HL-60 (cell line): ENCODE measurements at regions not wholly inside any gene's neighbourhood (a gene's known extent, or its start where the extent isn't known, plus 50 kb on each side); places are given as distances from the start of the nearest gene placed in this dataset.
A peak's percentile ranks its signal among the peaks of the same experiment; 100 is the strongest.

Source experiments
- DNase-seq, 2 experiments: peaks; one replicate each; pipeline ENCODE4 v3.0.0-alpha.2; 2010 to 2020; ENCODE audit warnings: low read depth in 1 of 2, low spot score in 1 of 2
- H3K27ac ChIP-seq: fragments of 250-450 bp; sonication (Bioruptor Pico); replicated peaks from 2 replicates; pipeline ENCODE4 v1.5.1; 2020; ENCODE audit warnings: mild to moderate bottlenecking, moderate library complexity
- H3K27me3 ChIP-seq: fragments of 250-450 bp; sonication (Bioruptor Pico); 2 replicates; pipeline ENCODE4 v1.5.1; 2021; ENCODE audit warnings: mild to moderate bottlenecking, moderate library complexity; ENCODE audit not compliant: insufficient read depth, poor library complexity, severe bottlenecking
- H3K4me3 ChIP-seq: replicated peaks from 2 replicates; pipeline ENCODE4 v1.5.1; 2011; ENCODE audit warnings: mild to moderate bottlenecking, control low read depth, low read length; ENCODE audit not compliant: insufficient read depth
- CTCF ChIP-seq: IDR thresholded peaks from one replicate; pipeline ENCODE4 v1.5.1; 2011; ENCODE audit warnings: low read length, control low read depth, inconsistent platforms; ENCODE audit not compliant: insufficient read depth
- GABPA ChIP-seq: IDR thresholded peaks from 2 replicates; pipeline ENCODE4 v1.6.1; 2012; ENCODE audit warnings: low read depth
- POLR2AphosphoS5 ChIP-seq: IDR thresholded peaks from 2 replicates; pipeline ENCODE4 v1.6.1; 2012; ENCODE audit warnings: low read depth
- REST ChIP-seq: IDR thresholded peaks from 2 replicates; pipeline ENCODE4 v1.6.1; 2012; ENCODE audit warnings: low read depth; ENCODE audit not compliant: insufficient replicate concordance
- SPI1 ChIP-seq: IDR thresholded peaks from 2 replicates; pipeline ENCODE4 v1.6.1; 2012; ENCODE audit warnings: low read depth, mild to moderate bottlenecking, borderline replicate concordance

- TF ChIP-seq SPI1 = no peak
- TF ChIP-seq POLR2AphosphoS5 = no peak
- TF ChIP-seq REST = no peak
- TF ChIP-seq GABPA = no peak
- no peak for TF ChIP-seq CTCF
- peak; percentile 88 to 95 for DNase-seq
- H3K27ac ChIP-seq = no peak overlapping the region
- H3K27me3 ChIP-seq = no peaks in the 10 kb centered on the region
- no peak overlapping the region for H3K4me3 ChIP-seq
Measured at GRCh38 chr7:17408245-17408903, 109.9 kb downstream of the AHR start.

GRCh38 chr7:17408904-17409290, 110.4 kb downstream of the AHR start:
- Histone ChIP-seq H3K27me3 (no peaks in the 10 kb centered on the region), H3K4me3 (no peak overlapping the region), H3K27ac (no peak overlapping the region)
- no peak for DNase-seq
- TF ChIP-seq GABPA = no peak
- TF ChIP-seq REST = no peak
- no peak for TF ChIP-seq SPI1
- TF ChIP-seq CTCF = no peak
- TF ChIP-seq POLR2AphosphoS5 = no peak

- H3K27me3 ChIP-seq = no peaks in the 10 kb centered on the region
- H3K27ac ChIP-seq = no peak overlapping the region
- DNase-seq = no peak
- H3K4me3 ChIP-seq = no peak overlapping the region
- TF ChIP-seq CTCF (no peak), REST (no peak), GABPA (no peak), POLR2AphosphoS5 (no peak), SPI1 (no peak)
Measured at GRCh38 chr7:17411922-17412321, 113.5 kb downstream of the AHR start.
